GM12878 (cell line): ENCODE measurements at regions not wholly inside any gene's neighbourhood (a gene's known extent, or its start where the extent isn't known, plus 50 kb on each side); places are given as distances from the start of the nearest gene placed in this dataset.

ENCODE experiments used
- ATAC-seq: fragments of 200-7000 bp; cut with Tn5 transposase; 3 replicates; pipeline ENCODE4 v1.9.1; 2020; ENCODE audit warnings: mild to moderate bottlenecking, moderate library complexity
- BruUV-seq: library from RNA; stranded (reverse); fragments of 400-500 nt; replicated peaks from 2 replicates; lab custom pipeline; 2021; lab: Mats Ljungman, UMichigan
- CTCF ChIA-PET: fragments of 300-600 bp; sonication (Branson Sonifier 250); formaldehyde crosslinking; extraction: SDS; loops from one replicate; lab custom pipeline; 2021; ENCODE audit warnings: inconsistent platforms; lab: Yijun Ruan, JAX
- POLR2A ChIA-PET: fragments of 350-600 bp; formaldehyde crosslinking; extraction: SDS; loops from one replicate; lab custom pipeline; 2021; ENCODE audit warnings: inconsistent platforms; lab: Charles Lee
- RAD21 ChIA-PET: fragments of 300-600 bp; sonication (Branson Sonifier 250); formaldehyde crosslinking; loops from one replicate; lab custom pipeline; 2023; ENCODE audit warnings: antibody characterized with exemption; ENCODE audit not compliant: unreplicated experiment; lab: Charles Lee
- SMC1A ChIA-PET: fragments of 300-600 bp; sonication (Branson Sonifier 250); formaldehyde crosslinking; loops from one replicate; lab custom pipeline; 2023; ENCODE audit not compliant: unreplicated experiment, uncharacterized antibody; lab: Charles Lee
- DNase-seq: peaks from one replicate; pipeline ENCODE4 v3.0.0-alpha.2; 2011; ENCODE audit warnings: low read depth, low spot score
- FAIRE-seq: peaks from 3 replicates; lab custom pipeline; 2011; peaks lifted over from hg19 to GRCh38; lab: Jason Lieb, UNC
- H2AFZ ChIP-seq: 2 replicates; pipeline ENCODE4 v1.6.0; 2011; ENCODE audit warnings: low read depth, low read length, control low read depth; ENCODE audit not compliant: control insufficient read depth
- H3K27ac ChIP-seq: 2 replicates; pipeline ENCODE4 v1.5.1; 2011; ENCODE audit warnings: control low read depth; ENCODE audit not compliant: control insufficient read depth, insufficient read depth
- H3K27me3 ChIP-seq, 2 experiments: replicated peaks in 1 of 2; 2 replicates each; pipeline versions ENCODE4 v1.6.0 to v1.6.1; 2011; ENCODE audit warnings: low read length in 1 of 2; ENCODE audit not compliant: control insufficient read depth in 2 of 2, insufficient read depth in 2 of 2
- H3K36me3 ChIP-seq, 2 experiments: 2 replicates each; pipeline ENCODE4 v1.5.1; 2011; ENCODE audit warnings: low read length in 1 of 2; ENCODE audit not compliant: control insufficient read depth in 2 of 2, insufficient read depth in 2 of 2
- H3K4me1 ChIP-seq: 2 replicates; pipeline ENCODE4 v1.6.1; 2011; ENCODE audit warnings: mild to moderate bottlenecking, low read length, moderate library complexity, mixed read lengths; ENCODE audit not compliant: control insufficient read depth, insufficient read depth
- H3K4me2 ChIP-seq: 2 replicates; pipeline ENCODE4 v1.6.0; 2011; ENCODE audit warnings: control low read depth; ENCODE audit not compliant: control insufficient read depth, insufficient read depth
- H3K4me3 ChIP-seq: fragments of 200-600 bp; sonication (generic); 2 replicates; pipeline ENCODE4 v1.5.1; 2016
- H3K79me2 ChIP-seq: 2 replicates; pipeline ENCODE4 v1.6.0; 2011; ENCODE audit warnings: low read length; ENCODE audit not compliant: control insufficient read depth, insufficient read depth
- H3K9ac ChIP-seq: 2 replicates; pipeline ENCODE4 v1.8.0; 2011; ENCODE audit warnings: low read length, control low read depth, mixed read lengths; ENCODE audit not compliant: control insufficient read depth, insufficient read depth
- H3K9me3 ChIP-seq: replicated peaks from 3 replicates; pipeline ENCODE4 v1.5.1; 2011; ENCODE audit warnings: mild to moderate bottlenecking, low read length; ENCODE audit not compliant: control insufficient read depth, insufficient read depth
- H4K20me1 ChIP-seq: 2 replicates; pipeline ENCODE4 v1.6.0; 2011; ENCODE audit not compliant: control insufficient read depth, insufficient read depth
- ATF3 ChIP-seq: IDR thresholded peaks from 2 replicates; pipeline ENCODE4 v1.6.1; 2011; ENCODE audit warnings: low read depth, mild to moderate bottlenecking, low read length, moderate library complexity, borderline replicate concordance; ENCODE audit errors: extremely low read depth
- CHD2 ChIP-seq: IDR thresholded peaks from 2 replicates; pipeline ENCODE4 v1.6.1; 2011; ENCODE audit warnings: low read depth, low read length, improper control_type of control experiment, borderline replicate concordance
- DPF2 ChIP-seq: fragments of 450-650 bp; IDR thresholded peaks from 2 replicates; pipeline ENCODE4 v1.6.1; 2017; ENCODE audit warnings: mild to moderate bottlenecking
- EED ChIP-seq: sonication (generic); IDR thresholded peaks from 2 replicates; pipeline ENCODE4 v1.6.1; 2016; ENCODE audit warnings: antibody characterized with exemption, low read depth
- ELK1 ChIP-seq: IDR thresholded peaks from 2 replicates; pipeline ENCODE4 v1.6.1; 2012; ENCODE audit warnings: low read depth, low read length, improper control_type of control experiment
- RCOR1 ChIP-seq: conservative IDR thresholded peaks from 2 replicates; pipeline ENCODE4 v1.6.1; 2012; ENCODE audit warnings: low read depth, low read length, improper control_type of control experiment
- SMAD1 ChIP-seq: fragments of 450-650 bp; IDR thresholded peaks from 2 replicates; pipeline ENCODE4 v1.6.1; 2018; ENCODE audit warnings: mild to moderate bottlenecking, low read depth; ENCODE audit not compliant: partially characterized antibody
- SMARCA5 ChIP-seq: fragments of 450-650 bp; IDR thresholded peaks from 2 replicates; pipeline ENCODE4 v1.6.1; 2017; ENCODE audit warnings: mild to moderate bottlenecking
- ZNF274 ChIP-seq: IDR thresholded peaks from one replicate; pipeline ENCODE4 v1.8.0; 2011; ENCODE audit not compliant: insufficient read length, insufficient read depth
- in situ Hi-C: fragments of 300-500 bp; cut with MboI; formaldehyde crosslinking; loops from 9 replicates; pipeline ENCODE4 v1.14.3; 2018; ENCODE audit warnings: mixed read lengths
- intact Hi-C: fragments of 100-400 bp; cut with micrococcal nuclease; formaldehyde crosslinking; loops from one replicate; pipeline ENCODE4 v1.14.2; 2022; ENCODE audit not compliant: unreplicated experiment
- TF ChIP-seq, protein P1 (sequence below): fragments of 450-650 bp; IDR thresholded peaks from 2 replicates; pipeline ENCODE4 v1.6.1; 2016; ENCODE audit warnings: mild to moderate bottlenecking

GRCh38 chr2:198883604-198884003, 574.1 kb downstream of the SATB2 start (continued):
- no peak for TF ChIP-seq ATF3
- TF ChIP-seq SMARCA5 = no peak
- TF ChIP-seq ZNF274 = no peak
- TF ChIP-seq SMAD1 = no peak
- no peak for TF ChIP-seq DPF2
- no peak for TF ChIP-seq EED
- TF ChIP-seq, all 136 proteins: peak for 0

GRCh38 chr2:198880986-198881385, 576.8 kb downstream of the SATB2 start:
- Histone ChIP-seq H3K36me3 (no peaks in the 10 kb centered on the region), H3K27ac (no peak overlapping the region), H3K79me2 (no peaks in the 10 kb centered on the region), H3K4me2 (no peak overlapping the region), H3K27me3 (no peaks in the 10 kb centered on the region), H4K20me1 (no peaks in the 10 kb centered on the region), H3K9me3 (no peaks in the 10 kb centered on the region), H3K4me3 (no peak overlapping the region), H3K9ac (no peak overlapping the region), H2AFZ (no peak overlapping the region), H3K4me1 (no peaks in the 10 kb centered on the region)
- ATAC-seq = no peak
- no peak for DNase-seq
- no peak for TF ChIP-seq RCOR1
- no peak for TF ChIP-seq CHD2
- no peak for TF ChIP-seq ELK1
- TF ChIP-seq, protein P1, sequence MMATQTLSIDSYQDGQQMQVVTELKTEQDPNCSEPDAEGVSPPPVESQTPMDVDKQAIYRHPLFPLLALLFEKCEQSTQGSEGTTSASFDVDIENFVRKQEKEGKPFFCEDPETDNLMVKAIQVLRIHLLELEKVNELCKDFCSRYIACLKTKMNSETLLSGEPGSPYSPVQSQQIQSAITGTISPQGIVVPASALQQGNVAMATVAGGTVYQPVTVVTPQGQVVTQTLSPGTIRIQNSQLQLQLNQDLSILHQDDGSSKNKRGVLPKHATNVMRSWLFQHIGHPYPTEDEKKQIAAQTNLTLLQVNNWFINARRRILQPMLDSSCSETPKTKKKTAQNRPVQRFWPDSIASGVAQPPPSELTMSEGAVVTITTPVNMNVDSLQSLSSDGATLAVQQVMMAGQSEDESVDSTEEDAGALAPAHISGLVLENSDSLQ = peak; percentile 16; the same call in 1 of the 2 replicates
- in situ Hi-C loops = no loop called here
- no peak for FAIRE-seq
- SMC1A ChIA-PET = no interaction called here
- intact Hi-C loops = no loop called here
- RAD21 ChIA-PET = interaction anchor here (0.6 kb wide), 1 partner anchor 308 kb away, joined by 3 read pairs; no protein-coding TSS in a partner anchor
- BruUV-seq = no TSS peak
- POLR2A ChIA-PET = no interaction called here
- CTCF ChIA-PET = interaction anchor here (1.4 kb wide), 1 partner anchor 10 kb away, joined by 4 read pairs; no protein-coding TSS in a partner anchor
